Neural crest cell (in vitro differentiated cells): ENCODE measurements at regions not wholly inside any gene's neighbourhood (a gene's known extent, or its start where the extent isn't known, plus 50 kb on each side); places are given as distances from the start of the nearest gene placed in this dataset.

Source experiments
- DNase-seq: peaks from one replicate; pipeline ENCODE4 v3.0.0; 2021; ENCODE audit warnings: low read depth, mixed read lengths, low spot score
- H3K27ac Mint-ChIP-seq: one replicate; pipeline ENCODE4 v1.8.0; 2021; ENCODE audit warnings: mild to moderate bottlenecking, mixed read lengths; ENCODE audit not compliant: unreplicated experiment
- H3K27me3 Mint-ChIP-seq: 2 replicates; pipeline ENCODE4 v1.8.0; 2021; ENCODE audit warnings: low read depth, mild to moderate bottlenecking, mixed read lengths
- H3K36me3 Mint-ChIP-seq: 2 replicates; pipeline ENCODE4 v1.8.0; 2021; ENCODE audit warnings: low read depth, mild to moderate bottlenecking, mixed read lengths
- H3K4me1 Mint-ChIP-seq: 2 replicates; pipeline ENCODE4 v1.8.0; 2021; ENCODE audit warnings: mixed read lengths
- H3K4me3 Mint-ChIP-seq: one replicate; pipeline ENCODE4 v1.8.0; 2021; ENCODE audit warnings: mild to moderate bottlenecking, mixed read lengths
- H3K9me3 Mint-ChIP-seq: 2 replicates; pipeline ENCODE4 v1.8.0; 2021; ENCODE audit warnings: mixed read lengths
- CTCF ChIP-seq: fragments of 200-600 bp; sonication (generic); conservative IDR thresholded peaks from 2 replicates; pipeline ENCODE4 v1.5.0; 2021; ENCODE audit warnings: antibody characterized with exemption, mild to moderate bottlenecking

GRCh38 chr10:117945651-117946050, 101.1 kb downstream of the RAB11FIP2 start:
- Mint-ChIP-seq H3K9me3 (peaks cover 2% of the 10 kb centered on the region), H3K36me3 (no peaks in the 10 kb centered on the region), H3K27me3 (no peaks in the 10 kb centered on the region), H3K4me1 (no peaks in the 10 kb centered on the region), H3K27ac (no peak overlapping the region), H3K4me3 (no peak overlapping the region)
- TF ChIP-seq CTCF, result no peak
- no peak for DNase-seq

GRCh38 chr10:117946525-117947070, 100.1 kb downstream of the RAB11FIP2 start:
- no peak for TF ChIP-seq CTCF
- peaks cover 2% of the 10 kb centered on the region for H3K9me3 Mint-ChIP-seq
- no peak overlapping the region for H3K4me3 Mint-ChIP-seq
- no peaks in the 10 kb centered on the region for H3K36me3 Mint-ChIP-seq
- no peak for DNase-seq
- no peaks in the 10 kb centered on the region for H3K27me3 Mint-ChIP-seq
- no peak overlapping the region for H3K27ac Mint-ChIP-seq
- H3K4me1 Mint-ChIP-seq, result no peaks in the 10 kb centered on the region

GRCh38 chr10:117948493-117948892, 98.2 kb downstream of the RAB11FIP2 start:
- no peak for TF ChIP-seq CTCF
- H3K27me3 Mint-ChIP-seq, result no peaks in the 10 kb centered on the region
- no peak for DNase-seq

GRCh38 chr10:117950408-117950807, 96.3 kb downstream of the RAB11FIP2 start:
- Mint-ChIP-seq H3K27me3 (no peaks in the 10 kb centered on the region), H3K4me1 (peaks cover 11% of the 10 kb centered on the region), H3K27ac (no peak overlapping the region), H3K36me3 (no peaks in the 10 kb centered on the region), H3K9me3 (no peaks in the 10 kb centered on the region), H3K4me3 (no peak overlapping the region)
- DNase-seq, result no peak
- TF ChIP-seq CTCF, result no peak

More at GRCh38 chr10:117948493-117948892, 98.2 kb downstream of the RAB11FIP2 start:
- H3K9me3 Mint-ChIP-seq, result peaks cover 2% of the 10 kb centered on the region
- H3K4me1 Mint-ChIP-seq, result peaks cover 9% of the 10 kb centered on the region
- H3K36me3 Mint-ChIP-seq, result no peaks in the 10 kb centered on the region
- no peak overlapping the region for H3K4me3 Mint-ChIP-seq
- H3K27ac Mint-ChIP-seq, result no peak overlapping the region
